ENCODE measurements at regions not wholly inside any gene's neighbourhood (a gene's known extent, or its start where the extent isn't known, plus 50 kb on each side); places are given as distances from the start of the nearest gene placed in this dataset.

- TF ChIP-seq CTCF (IDR thresholded peaks at IDR 0.05; ENCODE audit: low read depth, low read length, poor library complexity, severe bottlenecking) (no peak), EZH2phosphoT487 (IDR thresholded peaks at IDR 0.05; ENCODE audit: borderline replicate concordance, low read length) (no peak)
Observed at GRCh38 chr1:191608367-191608766, 549.9 kb upstream of the RGS18 start.
